Brain microvascular endothelial cell (primary cell): ENCODE measurements at regions not wholly inside any gene's neighbourhood (a gene's known extent, or its start where the extent isn't known, plus 50 kb on each side); places are given as distances from the start of the nearest gene placed in this dataset.
"Not testable (repeated sequence)": the region's sequence is repeated elsewhere in the genome, so short reads cannot be mapped to it uniquely, and the experiment has no call there.

Experiments used
- DNase-seq: peaks from one replicate; pipeline ENCODE4 v3.0.0-alpha.2; 2020
- H3K27ac ChIP-seq: fragments of 250-450 bp; sonication (Bioruptor Pico); 2 replicates; pipeline ENCODE4 v1.5.1; 2020; ENCODE audit warnings: mild to moderate bottlenecking, moderate library complexity
- H3K27me3 ChIP-seq: fragments of 250-450 bp; sonication (Bioruptor Pico); replicated peaks from 2 replicates; pipeline ENCODE4 v1.5.1; 2020; ENCODE audit warnings: mild to moderate bottlenecking
- H3K36me3 ChIP-seq: fragments of 250-450 bp; sonication (Bioruptor Pico); replicated peaks from 2 replicates; pipeline ENCODE4 v1.5.1; 2020; ENCODE audit warnings: mild to moderate bottlenecking
- H3K4me3 ChIP-seq: 2 replicates; pipeline ENCODE4 v1.5.1; 2011; ENCODE audit warnings: low read depth, mild to moderate bottlenecking, control low read depth, low read length, moderate library complexity
- in situ Hi-C: cut with HindIII; loops from 2 replicates; pipeline ENCODE4 v1.10.0; 2017; ENCODE audit warnings: low sequenced_read_pairs, low pct_ligation_motif_present
- TF ChIP-seq, protein P1 (sequence below): IDR thresholded peaks from 2 replicates; pipeline ENCODE4 v1.5.1; 2011; ENCODE audit warnings: low read depth, mild to moderate bottlenecking, moderate library complexity, low read length, control low read depth, inconsistent platforms; ENCODE audit errors: missing control alignments

- Histone ChIP-seq H3K27ac (no peak overlapping the region), H3K27me3 (no peaks in the 10 kb centered on the region), H3K36me3 (no peaks in the 10 kb centered on the region), H3K4me3 (no peak overlapping the region)
- no peak for DNase-seq
- TF ChIP-seq, protein P1, sequence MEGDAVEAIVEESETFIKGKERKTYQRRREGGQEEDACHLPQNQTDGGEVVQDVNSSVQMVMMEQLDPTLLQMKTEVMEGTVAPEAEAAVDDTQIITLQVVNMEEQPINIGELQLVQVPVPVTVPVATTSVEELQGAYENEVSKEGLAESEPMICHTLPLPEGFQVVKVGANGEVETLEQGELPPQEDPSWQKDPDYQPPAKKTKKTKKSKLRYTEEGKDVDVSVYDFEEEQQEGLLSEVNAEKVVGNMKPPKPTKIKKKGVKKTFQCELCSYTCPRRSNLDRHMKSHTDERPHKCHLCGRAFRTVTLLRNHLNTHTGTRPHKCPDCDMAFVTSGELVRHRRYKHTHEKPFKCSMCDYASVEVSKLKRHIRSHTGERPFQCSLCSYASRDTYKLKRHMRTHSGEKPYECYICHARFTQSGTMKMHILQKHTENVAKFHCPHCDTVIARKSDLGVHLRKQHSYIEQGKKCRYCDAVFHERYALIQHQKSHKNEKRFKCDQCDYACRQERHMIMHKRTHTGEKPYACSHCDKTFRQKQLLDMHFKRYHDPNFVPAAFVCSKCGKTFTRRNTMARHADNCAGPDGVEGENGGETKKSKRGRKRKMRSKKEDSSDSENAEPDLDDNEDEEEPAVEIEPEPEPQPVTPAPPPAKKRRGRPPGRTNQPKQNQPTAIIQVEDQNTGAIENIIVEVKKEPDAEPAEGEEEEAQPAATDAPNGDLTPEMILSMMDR: no peak
- in situ Hi-C loops: no loop called here
Observed at GRCh38 chrX:35445912-35446311, 352.2 kb upstream of the MAGEB16 start.

DNA sequence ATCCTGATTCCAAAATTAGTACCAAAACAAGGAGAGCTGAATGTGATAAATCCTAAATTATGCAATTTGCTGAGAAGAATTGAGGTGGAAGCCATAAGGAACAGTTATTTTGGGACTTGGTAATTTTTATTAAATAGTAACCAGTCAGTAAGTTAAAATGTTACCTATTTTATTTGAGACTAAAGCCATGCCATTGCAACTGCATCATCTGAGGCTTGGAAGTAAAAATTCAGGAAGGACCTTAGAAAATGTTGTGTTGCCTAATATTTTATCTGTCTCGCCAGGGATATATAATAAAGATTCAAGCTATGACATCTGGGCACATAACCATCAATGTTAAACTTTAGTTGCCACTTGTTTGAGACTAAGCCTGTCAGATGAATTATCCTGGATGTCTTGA is 341.3 kb upstream of the MAGEB16 start:
- DNase-seq: no peak
- TF ChIP-seq, protein P1: no peak
- in situ Hi-C loops: no loop called here

GRCh38 chrX:35458142-35458541 is 340.0 kb upstream of the MAGEB16 start:
- H3K36me3 ChIP-seq: no peaks in the 10 kb centered on the region
- TF ChIP-seq, protein P1: no peak
- H3K27ac ChIP-seq: no peak overlapping the region
- no peaks in the 10 kb centered on the region for H3K27me3 ChIP-seq
- no peak overlapping the region for H3K4me3 ChIP-seq
- no peak for DNase-seq
- in situ Hi-C loops: no loop called here

More for the DNA sequence above, 341.3 kb upstream of the MAGEB16 start:
- no peaks in the 10 kb centered on the region for H3K27me3 ChIP-seq
- H3K36me3 ChIP-seq: no peaks in the 10 kb centered on the region
- no peak overlapping the region for H3K27ac ChIP-seq
- no peak overlapping the region for H3K4me3 ChIP-seq

GRCh38 chrX:35461164-35461563 is 337.0 kb upstream of the MAGEB16 start:
- no peak for DNase-seq
- in situ Hi-C loops: no loop called here
- H3K27ac ChIP-seq: no peak overlapping the region

DNA sequence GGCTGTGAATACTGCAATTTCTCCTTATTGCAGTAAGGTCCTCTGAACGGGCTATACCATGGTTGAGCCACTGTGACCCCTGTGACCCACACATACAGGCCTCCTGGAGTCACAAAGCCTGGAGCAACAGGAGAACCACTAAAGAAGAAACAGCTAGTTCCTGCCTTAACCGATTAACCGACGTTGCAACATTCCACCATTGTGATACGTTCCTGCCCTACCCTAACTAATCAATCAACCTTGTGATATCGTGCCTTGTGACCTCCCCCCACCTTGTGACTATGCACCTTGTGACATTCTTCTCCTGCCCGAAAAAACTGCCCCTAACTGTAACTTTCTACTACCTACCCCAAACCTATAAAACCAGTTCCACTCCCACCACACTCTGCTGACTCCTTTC is 301.5 kb upstream of the MAGEB16 start:
- H3K4me3 ChIP-seq, H3K36me3 ChIP-seq, in situ Hi-C loops, H3K27me3 ChIP-seq, DNase-seq, H3K27ac ChIP-seq: not testable (repeated sequence)

More at GRCh38 chrX:35461164-35461563, 337.0 kb upstream of the MAGEB16 start:
- TF ChIP-seq, protein P1: no peak
- H3K4me3 ChIP-seq: no peak overlapping the region
- no peaks in the 10 kb centered on the region for H3K27me3 ChIP-seq
- no peaks in the 10 kb centered on the region for H3K36me3 ChIP-seq

GRCh38 chrX:35497453-35497852 is 300.7 kb upstream of the MAGEB16 start:
- H3K36me3 ChIP-seq, H3K4me3 ChIP-seq, H3K27ac ChIP-seq, in situ Hi-C loops, H3K27me3 ChIP-seq, DNase-seq: not testable (repeated sequence)

DNA sequence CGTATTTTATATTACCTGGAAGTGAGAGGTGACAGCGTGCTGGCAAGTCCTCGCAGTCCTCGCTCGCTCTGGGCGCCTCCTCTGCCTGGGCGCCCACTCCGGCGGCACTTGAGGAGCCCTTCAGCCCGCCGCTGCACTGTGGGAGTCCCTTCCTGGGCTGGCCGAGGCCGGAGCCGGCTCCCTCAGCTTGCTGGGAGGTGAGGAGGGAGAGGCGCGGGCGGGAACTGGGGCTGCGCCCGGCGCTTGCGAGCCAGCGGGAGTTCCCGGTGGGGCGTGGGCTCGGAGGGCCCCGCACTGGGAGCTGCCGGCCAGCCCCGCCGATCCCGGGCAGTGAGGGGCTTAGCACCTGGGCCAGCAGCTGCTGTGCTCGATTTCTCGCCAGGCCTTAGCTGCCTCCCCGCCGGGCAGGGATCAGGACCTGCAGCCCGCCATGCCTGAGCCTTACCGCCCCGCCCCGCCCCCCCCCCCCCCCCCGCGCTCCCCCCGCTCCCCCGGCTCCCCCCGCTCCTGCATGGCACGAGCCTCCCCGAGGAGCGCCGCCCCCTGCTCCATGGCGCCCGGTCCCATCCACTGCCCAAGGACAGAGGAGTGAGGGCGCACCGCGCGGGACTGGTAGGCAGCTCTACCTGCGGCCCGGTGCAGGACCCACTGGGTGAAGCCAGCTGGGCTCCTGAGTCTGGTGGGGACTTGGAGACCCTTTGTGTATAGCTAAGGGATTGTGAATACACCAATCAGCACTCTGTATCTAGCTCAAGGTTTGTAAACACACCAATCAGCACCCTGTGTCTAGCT is 298.9 kb upstream of the MAGEB16 start:
- H3K36me3 ChIP-seq: no peaks in the 10 kb centered on the region
- H3K27ac ChIP-seq: no peak overlapping the region
- in situ Hi-C loops: no loop called here
- no peak overlapping the region for H3K4me3 ChIP-seq
- DNase-seq: no peak
- H3K27me3 ChIP-seq: no peaks in the 10 kb centered on the region
- TF ChIP-seq, protein P1: no peak
